Mesodermal cell (in vitro differentiated cells): ENCODE measurements at regions not wholly inside any gene's neighbourhood (a gene's known extent, or its start where the extent isn't known, plus 50 kb on each side); places are given as distances from the start of the nearest gene placed in this dataset.
"Not testable (repeated sequence)": the region's sequence is repeated elsewhere in the genome, so short reads cannot be mapped to it uniquely, and the experiment has no call there.

Experiments
- H3K27ac ChIP-seq: 2 replicates; pipeline ENCODE4 v1.7.0; 2013; ENCODE audit warnings: mild to moderate bottlenecking, low read depth, low read length, moderate library complexity; ENCODE audit not compliant: severe bottlenecking
- H3K36me3 ChIP-seq: 2 replicates; pipeline ENCODE4 v1.7.1; 2013; ENCODE audit warnings: mild to moderate bottlenecking, low read length, moderate library complexity; ENCODE audit not compliant: control insufficient read depth, insufficient read depth
- H3K4me1 ChIP-seq: one replicate; pipeline ENCODE4 v1.7.1; 2013; ENCODE audit warnings: mild to moderate bottlenecking, low read length; ENCODE audit not compliant: insufficient read depth, control insufficient read depth, poor library complexity, severe bottlenecking
- H3K4me3 ChIP-seq: 2 replicates; pipeline ENCODE4 v1.7.0; 2013; ENCODE audit warnings: low read length, control low read depth, mild to moderate bottlenecking; ENCODE audit not compliant: insufficient read depth, poor library complexity, severe bottlenecking; ENCODE audit errors: extremely low read depth
- H3K9me3 ChIP-seq: 2 replicates; pipeline ENCODE4 v1.7.1; 2013; ENCODE audit warnings: mild to moderate bottlenecking, low read length, moderate library complexity; ENCODE audit not compliant: control insufficient read depth
- WGBS, 2 experiments: methylation state at CpG; one replicate each; pipeline ENCODE4 v1.1.5; 2013; ENCODE audit warnings: missing lambda C conversion rate in 2 of 2; ENCODE audit not compliant: insufficient coverage in 2 of 2; 5-methylcytosine and 5-hydroxymethylcytosine counted together

DNA sequence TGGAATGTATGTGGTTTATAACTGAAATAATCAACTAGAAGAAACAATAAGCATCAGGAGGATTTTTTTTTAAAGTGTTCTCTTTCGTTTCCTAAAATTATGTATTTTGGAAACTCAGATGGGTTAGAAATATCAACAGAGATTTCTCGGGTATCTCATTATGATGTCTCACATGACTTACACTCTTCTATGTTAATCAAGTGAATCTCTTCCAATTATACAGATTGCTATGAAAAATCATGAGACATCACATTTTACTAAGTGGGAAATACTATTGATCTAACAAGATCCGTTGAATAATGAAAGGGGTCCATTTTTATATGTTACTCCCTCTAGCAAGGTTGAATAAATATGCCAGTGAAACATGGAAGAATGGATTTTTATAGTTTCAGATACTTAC is 54.7 kb upstream of the NRIP1 start:
- H3K4me3 ChIP-seq, result no peak overlapping the region
- H3K36me3 ChIP-seq, result no peaks in the 10 kb centered on the region
- no peaks in the 10 kb centered on the region for H3K9me3 ChIP-seq
- no CpG with 5 or more reads among the region's 3 CpGs for WGBS, 2 experiments
- H3K4me1 ChIP-seq, result peaks cover 8% of the 10 kb centered on the region
- H3K27ac ChIP-seq, result no peak overlapping the region

DNA sequence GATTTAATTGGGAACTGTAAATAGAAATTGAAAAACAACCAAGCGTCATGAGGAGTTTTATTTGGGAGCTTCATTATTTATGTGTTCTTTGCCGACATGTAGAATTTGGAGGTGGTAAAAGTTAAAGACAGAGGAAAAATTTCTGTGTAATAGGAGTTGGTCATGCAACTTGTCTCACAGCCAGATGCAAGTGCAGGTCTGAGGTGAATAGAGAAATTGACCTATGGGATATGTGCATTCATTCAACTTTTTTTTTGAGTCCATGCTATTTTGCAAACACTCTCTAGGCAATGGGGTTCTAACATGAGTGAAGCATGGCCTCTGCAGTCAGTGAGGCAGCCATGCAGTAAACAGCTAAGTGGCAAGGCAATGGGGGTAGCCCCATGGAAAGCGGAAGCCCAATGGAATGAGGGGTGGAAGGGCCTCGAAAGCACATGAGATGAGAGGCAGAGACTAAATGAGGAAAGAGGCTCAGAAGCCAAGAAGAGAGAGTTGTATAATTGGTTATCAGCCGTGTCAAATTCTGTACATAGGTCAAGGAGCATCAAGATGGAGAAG is 56.4 kb upstream of the NRIP1 start:
- Histone ChIP-seq H3K27ac (peak overlapping the region; percentile 71), H3K4me1 (peaks cover 8% of the 10 kb centered on the region), H3K36me3 (no peaks in the 10 kb centered on the region), H3K4me3 (no peak overlapping the region), H3K9me3 (no peaks in the 10 kb centered on the region)
- WGBS, 2 experiments, result 84 to 95% methylated on average over 5 of the region's 5 CpGs

DNA sequence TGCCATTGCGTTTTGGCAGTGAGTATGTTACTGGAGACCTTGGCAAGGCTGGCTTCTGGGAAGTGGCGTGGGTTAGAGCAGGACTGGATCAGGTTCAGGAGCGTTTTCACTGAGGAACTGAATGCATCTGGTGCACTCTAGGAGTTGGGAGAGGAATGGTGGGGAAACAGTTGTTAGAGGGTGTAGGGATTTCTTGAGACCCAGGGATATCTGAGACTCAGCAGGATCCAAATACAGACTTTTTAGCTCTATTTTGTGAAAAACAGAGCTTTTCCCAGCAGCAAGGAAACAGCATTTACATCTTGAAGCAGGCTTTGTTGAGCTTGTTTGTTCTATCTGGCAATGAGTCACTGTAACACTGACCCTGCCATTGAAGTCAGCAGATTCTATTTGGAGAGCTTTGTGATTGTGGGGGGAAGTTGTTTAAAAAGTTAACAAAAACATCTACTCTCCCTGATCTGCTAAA is 56.9 kb upstream of the NRIP1 start:
- H3K27ac ChIP-seq, result peak overlapping the region; percentile 71

DNA sequence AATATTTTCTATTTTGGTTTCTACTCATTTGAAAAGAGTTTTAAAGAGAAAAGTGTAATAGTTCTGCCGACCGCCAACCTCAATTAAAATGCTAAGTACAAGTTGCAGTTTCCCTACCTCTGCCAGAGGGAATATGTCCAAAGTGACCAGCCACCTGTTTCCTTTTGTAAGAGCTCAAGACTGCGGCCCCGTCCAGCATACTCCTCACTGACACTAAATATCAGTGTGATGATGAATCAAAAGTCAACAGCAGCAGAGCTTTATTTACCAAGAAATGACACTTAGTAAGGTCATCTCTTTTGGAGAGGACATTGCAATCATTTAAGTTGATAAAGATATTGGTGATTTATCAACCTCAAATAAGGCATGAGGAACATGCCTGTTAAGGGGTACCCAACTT is 57.4 kb upstream of the NRIP1 start:
- no CpG with 5 or more reads among the region's 4 CpGs for WGBS, 2 experiments
- H3K36me3 ChIP-seq, result no peaks in the 10 kb centered on the region
- no peaks in the 10 kb centered on the region for H3K9me3 ChIP-seq
- no peak overlapping the region for H3K27ac ChIP-seq
- no peak overlapping the region for H3K4me3 ChIP-seq
- peaks cover 8% of the 10 kb centered on the region for H3K4me1 ChIP-seq

More for the DNA sequence above, 56.9 kb upstream of the NRIP1 start:
- WGBS, 2 experiments, result 34 to 62% methylated on average over 3 of the region's 3 CpGs
- H3K4me3 ChIP-seq, result no peak overlapping the region
- peaks cover 8% of the 10 kb centered on the region for H3K4me1 ChIP-seq
- no peaks in the 10 kb centered on the region for H3K36me3 ChIP-seq
- H3K9me3 ChIP-seq, result no peaks in the 10 kb centered on the region

DNA sequence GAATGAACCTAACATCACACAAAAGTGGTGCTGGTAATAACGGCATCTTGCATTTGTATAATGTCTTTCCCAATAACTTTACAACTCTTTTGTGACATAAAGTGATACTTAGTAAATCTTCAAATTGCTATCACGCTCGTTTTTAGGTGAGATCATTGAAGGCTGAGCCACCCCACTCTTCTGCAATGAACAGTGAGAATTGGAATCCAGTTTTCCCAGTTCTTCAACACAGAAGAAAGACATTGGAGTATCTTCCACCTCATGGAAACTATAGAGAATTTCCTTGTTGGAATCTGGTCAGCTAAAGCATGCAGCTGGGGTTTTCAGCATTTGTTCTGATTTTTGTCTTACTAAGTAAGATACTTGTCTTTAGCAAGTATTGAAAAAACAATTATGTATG is 59.9 kb upstream of the NRIP1 start:
- H3K36me3 ChIP-seq, result no peaks in the 10 kb centered on the region
- H3K9me3 ChIP-seq, result no peaks in the 10 kb centered on the region
- H3K4me3 ChIP-seq, result no peak overlapping the region
- H3K27ac ChIP-seq, result no peak overlapping the region
- peaks cover 8% of the 10 kb centered on the region for H3K4me1 ChIP-seq
- WGBS, 2 experiments, result 83% methylated on average over 2 of the region's 3 CpGs; no CpG with 5 or more reads in 1 of the 2 experiments

DNA sequence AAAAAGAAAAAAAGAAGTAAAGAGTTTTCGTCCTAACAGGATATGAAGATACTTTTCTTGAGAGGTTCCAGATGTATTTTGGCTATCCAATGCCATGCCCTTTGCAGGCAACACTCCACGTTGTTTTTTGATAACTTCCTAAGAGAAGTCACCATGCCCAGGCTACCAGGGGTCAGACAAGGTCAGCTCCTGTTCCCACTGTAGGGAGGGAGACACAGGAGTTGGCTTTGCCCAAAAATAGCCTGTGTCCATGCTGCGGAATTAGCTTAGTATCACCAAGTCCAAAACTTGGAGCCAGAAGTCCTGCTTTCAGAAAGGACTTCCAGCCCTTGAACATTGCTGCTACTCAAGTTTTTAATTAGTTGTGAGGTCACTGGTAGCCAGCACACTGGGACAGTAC is 62.1 kb upstream of the NRIP1 start:
- no peaks in the 10 kb centered on the region for H3K36me3 ChIP-seq
- no peak overlapping the region for H3K27ac ChIP-seq
- peaks cover 5% of the 10 kb centered on the region for H3K4me1 ChIP-seq
- H3K9me3 ChIP-seq, result no peaks in the 10 kb centered on the region
- no peak overlapping the region for H3K4me3 ChIP-seq
- 54 to 87% methylated on average over 2 of the region's 3 CpGs for WGBS, 2 experiments

DNA sequence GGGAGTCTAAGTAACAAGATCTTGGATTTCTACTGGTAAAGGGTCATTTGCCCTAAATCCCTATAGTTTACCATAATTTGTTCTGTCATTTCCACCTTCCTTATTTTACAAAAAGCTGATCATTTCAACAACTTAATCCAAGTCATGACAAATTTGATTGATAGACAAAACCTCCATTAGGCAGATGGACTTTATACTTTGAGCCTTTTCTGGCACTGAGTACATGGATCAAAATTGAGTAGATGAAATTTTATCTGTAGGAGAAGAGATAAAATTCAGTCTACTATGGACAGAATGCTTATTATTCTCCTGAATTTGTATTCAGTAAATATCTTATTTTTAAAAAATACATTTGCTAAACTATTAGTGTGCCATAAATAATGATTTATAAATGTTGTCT is 62.6 kb upstream of the NRIP1 start:
- no peak overlapping the region for H3K4me3 ChIP-seq
- H3K4me1 ChIP-seq, result peaks cover 5% of the 10 kb centered on the region
- no peak overlapping the region for H3K27ac ChIP-seq
- no peaks in the 10 kb centered on the region for H3K36me3 ChIP-seq
- no peaks in the 10 kb centered on the region for H3K9me3 ChIP-seq

DNA sequence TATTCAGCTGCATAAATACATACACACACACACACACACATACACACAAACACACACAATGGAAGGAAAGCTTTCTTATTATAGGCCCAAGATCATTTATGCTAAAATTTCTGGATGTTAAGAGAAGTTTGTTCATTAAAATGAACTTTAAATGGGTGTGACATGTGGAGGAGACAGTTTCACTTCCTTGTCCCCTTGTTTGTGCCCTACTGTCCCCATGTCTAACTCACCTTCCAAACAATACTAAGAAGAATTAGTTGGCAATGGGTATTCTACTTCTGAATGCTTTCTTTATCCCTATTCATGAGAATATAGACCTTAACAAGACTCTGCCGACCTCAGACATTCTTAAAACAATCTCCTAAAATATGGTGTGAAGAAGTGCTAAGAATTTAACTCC is 63.5 kb upstream of the NRIP1 start:
- no CpG with 5 or more reads among the region's 1 CpG for WGBS, 2 experiments
- H3K4me3 ChIP-seq, result no peak overlapping the region
- no peaks in the 10 kb centered on the region for H3K36me3 ChIP-seq
- peaks cover 5% of the 10 kb centered on the region for H3K4me1 ChIP-seq
- H3K27ac ChIP-seq, result no peak overlapping the region
- H3K9me3 ChIP-seq, result no peaks in the 10 kb centered on the region

DNA sequence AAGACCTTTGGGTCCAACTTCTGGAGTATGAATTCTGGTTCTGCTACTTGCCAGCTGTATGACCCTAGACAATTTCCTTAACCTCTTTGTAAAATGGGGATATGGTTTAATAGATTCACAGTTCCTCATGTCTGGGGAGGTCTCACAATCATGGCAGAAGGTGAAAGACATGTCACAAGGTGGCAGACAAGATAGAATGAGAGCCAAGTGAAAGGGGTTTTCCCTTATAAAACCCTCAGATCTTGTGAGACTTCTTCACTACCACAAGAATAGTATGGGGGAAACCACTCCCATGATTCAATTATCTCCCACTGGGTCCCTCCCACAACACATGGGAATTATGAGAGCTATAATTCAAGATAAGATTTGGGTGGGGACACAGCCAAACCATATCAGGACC is 63.9 kb upstream of the NRIP1 start:
- not testable (repeated sequence) for H3K36me3 ChIP-seq, H3K4me1 ChIP-seq, H3K9me3 ChIP-seq, H3K4me3 ChIP-seq, H3K27ac ChIP-seq

DNA sequence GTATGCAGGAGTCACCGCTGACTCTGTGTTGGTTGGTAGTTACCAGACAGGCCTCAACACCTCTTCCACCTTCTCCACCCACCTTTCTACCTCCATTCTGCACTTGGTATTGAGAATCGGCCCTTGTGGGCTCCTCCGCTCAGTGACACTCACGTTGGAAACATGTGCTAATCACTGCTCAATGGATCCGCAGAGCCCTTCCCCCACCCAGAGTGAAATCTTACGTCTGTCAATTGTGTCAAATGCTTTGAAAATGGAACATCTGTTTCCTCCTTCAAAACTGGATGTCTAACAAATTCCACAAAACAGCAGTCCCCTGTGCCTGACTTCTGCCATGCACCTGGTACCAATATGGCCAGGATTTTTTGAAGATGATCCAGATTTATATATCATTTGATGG is 65.5 kb upstream of the NRIP1 start:
- WGBS, 2 experiments, result 96 to 100% methylated on average over 3 to 4 of the region's 6 CpGs

DNA sequence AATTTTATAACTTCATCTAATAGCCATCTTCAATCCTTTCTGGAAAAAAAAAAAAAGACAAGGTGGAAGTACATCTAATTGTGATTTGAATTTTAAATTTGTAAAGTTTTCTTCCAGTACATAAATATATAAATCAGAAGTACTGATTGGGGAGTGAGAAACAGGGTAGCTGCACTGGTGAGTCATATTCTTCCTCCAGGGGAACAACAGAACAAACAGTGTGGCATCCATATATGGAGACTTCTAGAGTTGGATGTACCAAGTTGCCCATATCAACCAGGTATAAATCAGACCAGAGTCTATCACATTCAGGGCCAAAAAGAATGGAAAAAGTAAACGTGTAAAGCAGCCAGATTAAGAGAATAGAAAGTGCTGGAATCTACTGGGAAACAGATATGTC is 66.0 kb upstream of the NRIP1 start:
- Histone ChIP-seq H3K4me3 (no peak overlapping the region), H3K9me3 (no peaks in the 10 kb centered on the region), H3K27ac (no peak overlapping the region), H3K4me1 (peaks cover 5% of the 10 kb centered on the region), H3K36me3 (no peaks in the 10 kb centered on the region)
- WGBS, 2 experiments, result 67% methylated on average over 1 of the region's 1 CpG; no CpG with 5 or more reads in 1 of the 2 experiments

More for the DNA sequence above, 65.5 kb upstream of the NRIP1 start:
- Histone ChIP-seq H3K27ac (no peak overlapping the region), H3K4me1 (peaks cover 5% of the 10 kb centered on the region), H3K9me3 (no peaks in the 10 kb centered on the region), H3K4me3 (no peak overlapping the region), H3K36me3 (no peaks in the 10 kb centered on the region)
